ENCODE measurements at regions not wholly inside any gene's neighbourhood (a gene's known extent, or its start where the extent isn't known, plus 50 kb on each side); places are given as distances from the start of the nearest gene placed in this dataset.

DNA sequence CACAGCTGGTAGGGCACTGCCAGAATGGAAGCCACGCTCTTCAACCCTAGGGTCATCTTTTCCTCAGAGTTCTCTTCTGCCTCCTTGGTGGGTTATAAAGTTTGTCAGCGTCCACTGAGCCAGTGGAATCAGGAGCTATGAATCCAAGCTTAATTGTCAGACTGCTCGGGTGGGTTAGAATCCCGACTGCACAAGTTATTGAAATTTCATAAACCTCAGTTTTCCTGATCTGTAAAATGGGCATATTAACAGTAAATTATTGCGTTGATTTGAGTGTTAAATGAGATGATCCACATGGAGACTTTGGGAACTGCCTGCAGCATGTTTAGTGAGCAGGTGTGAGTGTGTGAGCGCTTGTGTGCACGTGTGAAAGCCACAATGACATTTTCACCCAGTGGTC lies 400.5 kb upstream of the CDH11 start:
- DNase-seq (ENCODE audit: low read depth in 2 of 2) = no peak

DNA sequence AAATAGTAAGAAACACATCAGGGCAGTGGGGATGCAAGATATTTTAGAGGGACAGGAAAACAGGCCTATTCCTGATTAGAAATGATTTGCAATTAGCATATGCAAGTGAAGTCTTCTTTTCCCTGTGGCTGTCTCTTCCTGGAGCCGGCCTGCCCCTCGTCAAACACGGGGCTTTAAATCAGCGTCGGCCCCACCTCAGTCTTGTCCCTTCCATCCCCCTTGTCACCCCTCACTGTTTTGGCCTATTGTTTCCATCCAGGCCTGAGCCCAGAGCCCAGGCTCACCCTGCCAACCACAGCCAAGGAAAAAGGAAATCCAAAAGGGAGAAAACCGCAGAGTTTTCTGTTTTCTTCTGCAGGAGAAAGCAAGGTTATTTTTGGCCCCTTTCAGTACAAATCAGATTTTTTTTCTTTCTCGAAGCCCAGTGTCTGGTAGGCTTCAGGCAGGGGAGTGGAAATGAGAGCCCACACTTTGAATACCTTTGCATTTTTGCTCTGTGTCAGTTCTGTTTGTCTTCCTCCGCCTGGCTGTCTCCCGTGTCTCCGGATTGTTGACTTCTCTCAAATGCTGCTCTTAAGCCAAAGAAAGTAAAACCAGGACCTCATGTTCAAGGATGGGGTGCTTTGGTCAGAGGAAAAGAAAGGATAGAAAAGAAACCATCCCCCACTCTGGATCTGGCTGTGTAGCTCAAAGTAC lies 399.9 kb upstream of the CDH11 start:
- DNase-seq (ENCODE audit: low read depth in 2 of 2) = no peak

DNA sequence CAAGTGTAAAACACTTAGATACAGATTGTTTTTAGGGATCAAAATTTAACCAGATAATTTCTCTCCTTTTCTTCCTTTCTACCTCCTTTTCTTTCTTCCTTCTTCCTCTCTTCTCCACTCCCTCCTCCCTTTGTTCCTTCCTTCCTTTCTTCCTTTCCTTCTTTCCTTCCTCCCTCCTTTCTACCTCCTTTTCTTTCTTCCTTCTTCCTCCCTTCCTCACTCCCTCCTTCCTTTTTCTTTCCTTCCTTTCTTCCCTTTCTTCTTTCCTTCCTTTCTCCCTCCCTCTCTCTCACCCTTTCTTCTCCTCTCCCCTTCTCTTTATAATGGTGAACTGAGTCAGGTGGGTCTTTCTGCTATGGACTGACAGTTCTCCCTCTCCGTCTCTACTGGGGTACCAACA lies 397.5 kb upstream of the CDH11 start:
- no peak for DNase-seq (ENCODE audit: low read depth in 2 of 2)

DNA sequence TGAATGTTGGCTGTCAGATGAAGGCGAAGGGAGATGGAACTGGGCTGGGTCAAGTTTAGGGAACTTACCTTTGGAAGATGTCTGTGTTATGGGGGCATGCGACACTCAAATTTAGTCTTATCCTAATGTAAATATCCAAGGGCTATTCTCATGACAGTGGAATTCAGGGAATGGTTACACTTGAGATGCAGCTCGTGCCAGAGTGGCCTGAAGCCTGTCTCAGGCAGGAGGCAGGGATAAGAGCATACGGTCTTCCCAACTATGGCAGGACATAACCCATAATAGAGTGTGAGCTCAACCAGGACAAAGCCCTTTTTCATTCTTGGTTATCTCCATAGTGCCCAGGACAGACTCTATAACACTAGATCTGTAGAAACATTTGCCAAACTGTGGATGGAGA lies 393.3 kb upstream of the CDH11 start:
- DNase-seq (ENCODE audit: low read depth in 2 of 2) = no peak

DNA sequence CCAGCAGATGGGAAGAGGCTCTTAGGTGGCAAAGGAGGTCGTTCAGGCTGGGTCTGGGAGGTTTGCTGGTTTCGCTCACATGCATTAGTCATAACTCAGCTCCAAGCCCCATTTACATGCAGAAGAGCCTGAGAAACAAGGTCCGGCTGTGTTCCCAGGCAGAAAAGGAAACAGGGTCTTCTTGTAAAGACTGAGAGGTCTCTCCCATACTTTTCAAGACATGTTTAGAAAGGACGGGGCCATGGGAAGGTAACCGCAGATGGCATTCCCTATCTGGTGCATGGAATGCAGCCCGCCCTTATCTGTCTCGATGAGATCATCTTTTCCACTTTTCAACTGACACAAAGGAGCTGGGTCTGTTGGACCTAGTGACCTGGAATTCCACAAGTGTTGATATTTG lies 389.0 kb upstream of the CDH11 start:
- DNase-seq (ENCODE audit: low read depth in 2 of 2) = no peak

DNA sequence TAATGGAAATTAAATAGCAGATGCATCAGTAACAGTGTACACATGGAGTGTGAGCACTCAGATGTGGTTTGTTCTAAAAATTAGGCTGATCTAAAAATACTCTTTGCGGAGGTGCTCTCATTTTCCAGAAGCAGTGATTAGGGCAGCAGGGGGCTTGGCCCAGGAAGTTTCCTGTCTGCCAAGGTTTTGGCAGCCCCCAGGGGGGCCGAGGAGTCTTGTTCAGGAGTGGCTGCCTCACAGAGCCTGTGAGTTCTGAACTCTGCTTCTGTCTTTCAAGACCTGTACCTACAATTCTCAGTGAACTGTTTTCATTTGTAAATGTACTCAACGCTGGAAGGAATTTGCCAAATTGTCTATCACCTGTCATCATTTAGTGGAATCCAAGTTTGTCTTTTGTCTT lies 388.4 kb upstream of the CDH11 start:
- no peak for DNase-seq (ENCODE audit: low read depth in 2 of 2)

DNA sequence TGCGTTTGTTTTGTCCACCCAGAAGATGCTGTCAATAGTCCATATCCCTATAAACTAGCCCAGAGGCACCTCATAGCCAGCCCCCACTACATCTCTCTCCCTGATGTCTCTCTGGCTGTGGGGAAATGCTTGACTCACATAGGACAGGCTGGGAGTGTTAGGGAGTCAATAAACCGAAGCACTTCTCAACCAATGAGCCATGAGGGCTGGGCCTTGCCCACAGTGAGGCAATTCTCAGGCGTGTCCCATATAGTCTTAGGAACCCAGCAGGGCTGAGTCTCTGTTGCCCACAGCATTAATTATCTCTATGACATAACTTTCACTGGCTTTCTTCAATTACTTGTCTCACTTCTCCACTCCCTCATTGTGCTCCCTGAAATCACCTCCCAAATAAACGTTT lies 387.3 kb upstream of the CDH11 start:
- no peak for DNase-seq (ENCODE audit: low read depth in 2 of 2)

DNA sequence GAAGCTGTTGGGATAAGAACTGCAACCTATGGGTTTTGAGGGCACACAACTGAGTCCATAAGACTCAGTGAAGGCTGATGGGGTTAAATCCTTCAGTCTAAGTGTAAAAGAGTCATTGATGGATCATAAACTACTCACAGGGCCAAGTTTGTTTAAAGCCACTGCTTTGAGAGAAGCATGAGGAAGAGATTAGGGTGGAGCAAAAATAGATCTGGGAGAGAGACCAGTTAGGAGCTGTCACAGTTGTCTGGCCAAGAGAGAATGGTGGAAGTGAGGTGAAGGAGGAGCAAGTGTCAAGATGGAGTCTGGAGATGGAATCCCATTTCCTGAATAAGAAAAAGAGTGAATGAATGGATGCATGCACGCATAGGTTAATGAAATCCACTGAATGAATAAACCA lies 379.1 kb upstream of the CDH11 start:
- no peak for DNase-seq (ENCODE audit: low read depth in 2 of 2)

DNA sequence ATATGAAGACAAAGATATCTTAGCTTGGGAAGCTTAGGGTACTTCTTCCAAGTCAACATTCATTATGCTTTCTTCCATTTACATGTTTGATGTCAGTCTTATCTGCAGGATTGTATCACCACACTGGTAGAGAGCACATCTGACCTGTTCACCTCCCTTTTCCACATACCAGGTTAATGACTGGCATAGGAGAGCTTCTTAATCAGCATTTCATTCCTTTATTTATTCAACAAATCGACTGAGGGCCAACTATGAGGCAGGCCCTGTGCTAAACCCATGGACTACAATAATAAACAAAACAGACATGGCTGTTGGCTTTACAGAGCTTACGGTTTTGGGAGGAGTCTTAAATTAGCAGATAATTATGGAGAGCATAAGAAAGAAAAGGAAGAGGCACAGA lies 378.1 kb upstream of the CDH11 start:
- DNase-seq (ENCODE audit: low read depth in 2 of 2) = no peak

DNA sequence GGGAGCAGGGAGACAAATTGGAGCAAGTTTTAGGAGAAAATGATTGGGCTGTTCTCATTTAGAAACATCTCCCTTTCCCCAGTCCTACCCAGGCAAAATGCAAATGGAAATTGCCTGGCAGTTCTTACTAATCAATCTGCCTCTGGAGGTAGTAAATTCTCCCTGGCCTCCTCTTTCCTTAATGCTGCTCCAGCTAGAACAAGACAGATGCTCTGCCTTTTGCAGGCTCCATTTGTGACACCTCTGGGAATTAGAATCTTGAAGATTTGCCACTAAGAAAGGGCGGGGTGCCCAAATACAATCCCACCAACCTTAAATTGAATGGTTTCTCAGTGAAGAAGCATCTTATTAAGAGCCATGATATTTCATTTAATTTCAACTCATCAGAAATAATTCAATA lies 377.7 kb upstream of the CDH11 start:
- DNase-seq (ENCODE audit: low read depth in 2 of 2) = no peak

DNA sequence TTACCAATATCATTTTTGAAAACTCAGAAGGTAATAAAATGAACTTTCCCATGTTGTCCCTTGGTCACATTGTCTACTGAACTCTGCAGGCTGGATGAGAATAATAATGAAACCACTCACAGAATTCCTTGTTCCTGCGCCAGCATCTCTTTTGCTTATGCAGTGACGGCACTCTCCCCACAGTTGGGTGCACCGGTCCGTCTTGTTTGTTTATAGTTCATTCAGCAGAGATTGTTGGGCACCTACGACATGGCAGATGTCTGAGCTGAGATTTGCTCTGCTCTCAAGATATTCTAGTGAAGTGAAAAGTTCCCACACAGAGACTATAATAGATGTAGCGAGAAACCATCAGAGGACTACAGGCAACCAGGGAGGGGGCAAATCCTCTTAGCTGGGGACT lies 375.7 kb upstream of the CDH11 start:
- DNase-seq (ENCODE audit: low read depth in 2 of 2) = no peak

DNA sequence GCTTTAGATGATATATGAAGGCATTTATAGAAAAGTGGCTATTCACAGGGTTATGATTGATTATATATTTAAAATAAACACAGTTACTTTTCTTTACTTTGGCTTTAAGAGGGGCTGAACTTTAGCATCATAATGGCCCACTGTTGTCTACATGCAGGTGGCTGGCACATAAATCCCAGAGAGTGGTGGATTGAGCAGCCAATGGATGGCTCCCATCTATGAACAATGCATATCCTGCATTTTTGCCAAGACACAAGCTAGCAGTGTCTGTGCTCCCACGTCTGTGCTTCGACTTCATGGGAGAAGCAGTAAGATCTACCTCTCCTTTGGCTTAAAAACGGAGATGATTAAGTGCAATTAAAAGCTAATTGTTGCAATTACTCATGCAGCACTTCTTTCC lies 373.2 kb upstream of the CDH11 start:
- no peak for DNase-seq (ENCODE audit: low read depth in 2 of 2)

DNA sequence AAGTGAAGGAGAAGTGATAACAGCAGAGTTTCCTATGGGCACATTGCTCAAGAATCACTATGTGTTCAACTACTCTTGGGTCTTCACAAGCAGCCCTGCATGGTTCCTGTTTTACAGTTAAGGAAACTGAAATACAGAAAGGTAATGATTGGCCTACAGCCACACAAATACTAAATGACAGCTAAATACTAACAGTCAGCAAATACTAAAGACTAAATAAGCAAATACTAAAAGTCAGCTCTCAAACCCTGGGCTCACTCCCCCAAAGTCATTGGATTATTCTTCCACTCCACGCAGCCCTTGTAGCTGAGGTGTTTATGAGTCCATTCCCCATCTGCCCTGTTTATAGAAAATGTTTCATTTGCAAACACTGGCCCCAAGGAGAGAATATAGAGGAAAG lies 372.7 kb upstream of the CDH11 start:
- no peak for DNase-seq (ENCODE audit: low read depth in 2 of 2)

DNA sequence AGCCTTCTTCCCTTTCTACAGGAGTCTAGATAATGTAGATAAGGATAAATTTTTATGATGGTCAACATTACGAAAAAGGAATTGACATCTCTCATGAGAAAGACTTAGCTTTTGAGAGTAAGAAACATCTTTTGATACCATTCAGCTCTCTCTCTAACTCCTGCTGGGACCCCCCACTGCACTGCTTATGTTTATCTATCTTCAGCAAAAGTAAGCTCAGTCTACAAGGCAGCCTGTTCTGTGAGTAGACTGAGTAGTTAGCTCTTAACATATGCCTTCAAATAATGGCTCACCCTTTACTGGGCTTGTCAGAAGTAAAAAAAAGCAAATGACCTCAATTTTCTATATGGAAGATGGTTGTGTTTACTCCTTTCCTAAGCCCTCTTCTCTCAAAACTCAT lies 372.2 kb upstream of the CDH11 start:
- DNase-seq (ENCODE audit: low read depth in 2 of 2) = no peak

DNA sequence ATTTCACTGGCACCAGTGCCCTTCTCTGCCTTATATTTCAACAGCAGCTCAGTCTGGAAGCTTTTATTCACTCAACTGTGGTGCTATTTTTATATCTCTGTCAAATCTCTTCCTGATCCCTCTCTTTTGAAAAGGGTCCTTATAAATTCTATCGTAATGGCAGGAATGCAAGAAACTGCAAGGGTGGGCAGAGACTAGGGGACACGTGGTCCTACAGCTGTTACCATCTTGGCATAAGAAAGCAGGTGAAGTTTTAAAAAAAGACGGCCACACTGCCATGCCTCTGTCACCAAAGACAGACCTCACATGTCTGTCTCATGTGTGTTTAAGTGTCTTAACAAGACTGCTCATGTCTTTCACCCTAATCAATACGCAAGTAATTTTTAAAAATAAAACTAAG lies 368.4 kb upstream of the CDH11 start:
- no peak for DNase-seq (ENCODE audit: low read depth in 2 of 2)

DNA sequence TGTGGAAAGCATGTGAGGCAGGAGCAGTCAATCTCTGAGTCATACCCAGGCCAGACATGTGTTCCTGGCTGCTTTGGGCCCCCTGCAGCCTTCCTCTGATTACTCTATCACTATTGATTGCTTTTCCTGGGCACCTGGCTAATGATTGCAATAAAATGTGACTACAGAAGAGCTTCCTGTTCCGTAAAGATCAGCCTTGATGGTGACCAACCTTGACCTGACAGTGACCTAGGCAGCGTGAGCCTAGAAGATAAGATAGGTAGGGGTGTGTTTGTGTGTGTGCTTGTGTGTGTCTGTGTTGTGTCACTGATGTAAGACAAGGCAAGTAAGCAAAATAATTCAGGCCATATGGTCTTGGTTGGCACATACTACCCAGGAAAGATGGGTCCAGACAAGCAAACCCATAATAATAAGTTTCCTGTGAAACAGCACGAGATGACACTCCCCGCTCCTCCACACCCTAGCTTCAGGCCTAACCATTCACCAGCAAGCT lies 367.7 kb upstream of the CDH11 start:
- DNase-seq (ENCODE audit: low read depth in 2 of 2) = no peak

DNA sequence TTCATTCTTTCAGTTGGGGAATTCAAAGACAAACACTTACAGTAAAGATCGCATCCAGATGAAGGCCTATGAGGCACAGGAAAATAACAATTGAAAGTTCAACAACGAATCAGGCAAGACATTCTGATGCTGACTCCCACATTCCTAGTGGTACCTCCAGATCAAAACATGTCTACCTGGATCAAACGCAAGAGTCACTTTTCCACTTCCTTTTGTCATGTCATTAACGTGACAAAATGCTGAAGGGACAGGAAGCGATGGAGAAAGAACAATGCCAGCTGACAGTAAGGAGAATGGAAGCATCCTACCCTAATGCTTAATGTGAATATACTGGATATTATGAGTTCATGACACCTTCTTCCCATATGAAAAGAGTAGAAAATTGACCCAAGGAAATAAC lies 365.4 kb upstream of the CDH11 start:
- DNase-seq (ENCODE audit: low read depth in 2 of 2) = no peak

DNA sequence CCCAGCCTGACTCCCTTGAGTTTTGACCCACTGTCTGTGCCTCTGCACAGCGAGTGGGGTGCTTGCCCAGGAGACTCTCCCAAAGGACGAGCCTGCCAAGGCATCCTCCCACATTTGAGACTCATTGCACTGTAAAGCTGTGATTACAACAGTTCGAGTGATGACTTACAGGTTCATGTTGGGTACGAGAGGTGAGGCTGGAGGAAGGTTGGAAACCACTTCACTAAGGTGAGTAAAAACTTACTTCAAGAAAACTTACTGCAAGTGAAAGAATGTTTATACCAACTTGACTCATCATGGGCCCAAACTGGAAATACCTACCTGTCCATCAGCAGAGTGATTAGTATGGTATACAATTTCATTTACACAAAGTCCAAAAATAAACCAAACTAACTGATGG lies 360.1 kb upstream of the CDH11 start:
- DNase-seq (ENCODE audit: low read depth in 2 of 2) = no peak

DNA sequence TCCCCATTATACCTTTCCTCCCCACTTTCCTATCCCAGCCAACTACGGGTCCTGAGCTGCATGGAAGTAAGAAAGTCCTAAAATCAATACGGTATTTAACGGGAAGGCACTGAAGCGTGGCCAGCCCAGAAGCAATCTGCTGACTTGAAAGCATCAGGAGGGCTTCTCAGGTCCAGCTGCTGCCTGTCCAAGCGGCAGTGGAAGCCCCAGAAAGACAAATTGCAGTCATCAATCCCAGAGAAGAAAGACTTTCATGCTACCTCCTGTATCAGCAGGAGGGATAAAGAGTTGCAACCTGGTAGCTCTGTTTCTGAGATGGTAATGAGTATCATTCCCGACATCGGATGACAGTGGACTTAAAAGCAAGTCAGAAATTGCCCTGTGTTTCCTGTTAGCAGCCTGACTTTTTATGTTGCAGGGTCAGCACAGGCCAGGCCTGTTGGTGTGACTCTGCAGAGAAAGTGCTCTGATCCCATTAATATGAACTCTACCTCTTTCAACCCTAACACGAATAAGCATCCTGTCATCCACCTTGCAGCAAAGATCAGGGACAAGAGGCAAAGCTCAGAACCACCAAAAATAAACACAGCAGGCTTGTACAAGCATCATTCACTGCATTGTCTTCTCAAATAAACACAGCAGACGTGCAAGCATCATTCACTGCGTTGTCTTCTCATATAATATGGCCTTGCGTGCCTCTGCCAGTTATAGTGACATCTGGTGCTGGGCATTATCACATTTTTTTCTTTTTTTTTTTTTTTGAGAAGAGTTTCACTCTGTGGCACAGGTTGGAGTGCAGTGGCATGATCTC lies 358.6 kb upstream of the CDH11 start:
- DNase-seq (ENCODE audit: low read depth in 2 of 2) = no peak

DNA sequence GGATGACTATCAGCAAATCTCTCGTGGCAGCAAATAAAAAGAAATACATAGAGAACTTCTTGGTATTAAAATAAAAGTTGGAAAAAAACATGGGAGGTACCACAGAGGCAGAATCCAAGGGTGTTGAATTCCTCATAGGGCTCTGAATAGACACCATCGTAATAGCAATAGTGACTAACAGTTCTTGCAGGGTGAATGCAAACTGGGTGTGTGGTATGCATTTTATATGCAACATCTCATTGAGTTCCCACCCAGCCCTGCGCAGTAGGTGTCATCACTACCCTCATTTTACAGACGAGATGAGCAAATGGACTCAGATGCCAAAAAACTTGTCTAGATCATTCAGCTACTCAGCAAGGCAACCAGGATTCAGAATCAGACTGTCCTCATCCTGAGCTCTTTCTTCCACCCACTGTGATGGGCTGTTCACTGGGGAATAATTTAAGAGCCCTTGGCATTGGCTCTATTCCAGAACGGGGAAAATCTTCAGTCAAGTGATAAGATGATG lies 354.6 kb upstream of the CDH11 start:
- DNase-seq (ENCODE audit: low read depth in 2 of 2) = no peak

DNA sequence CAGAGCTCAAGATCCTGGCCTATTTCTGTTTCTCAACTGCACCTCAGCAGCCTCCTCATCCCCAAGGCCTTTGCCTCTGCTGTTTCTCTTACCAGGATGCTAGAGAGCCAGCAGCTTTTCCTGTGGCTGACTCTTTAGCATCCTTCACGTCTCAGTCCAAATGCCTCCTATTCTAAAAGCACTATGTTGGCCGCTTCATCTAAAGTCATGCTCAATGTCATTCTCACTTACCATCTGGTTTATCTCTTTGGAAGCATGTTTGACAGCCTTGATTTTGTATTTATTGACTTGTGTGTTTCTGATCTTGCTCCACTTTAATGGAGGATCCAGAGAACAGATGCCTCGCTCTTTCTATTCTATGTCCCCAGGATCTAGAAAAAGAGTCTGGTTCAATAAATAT lies 351.8 kb upstream of the CDH11 start:
- no peak for DNase-seq (ENCODE audit: low read depth in 2 of 2)

DNA sequence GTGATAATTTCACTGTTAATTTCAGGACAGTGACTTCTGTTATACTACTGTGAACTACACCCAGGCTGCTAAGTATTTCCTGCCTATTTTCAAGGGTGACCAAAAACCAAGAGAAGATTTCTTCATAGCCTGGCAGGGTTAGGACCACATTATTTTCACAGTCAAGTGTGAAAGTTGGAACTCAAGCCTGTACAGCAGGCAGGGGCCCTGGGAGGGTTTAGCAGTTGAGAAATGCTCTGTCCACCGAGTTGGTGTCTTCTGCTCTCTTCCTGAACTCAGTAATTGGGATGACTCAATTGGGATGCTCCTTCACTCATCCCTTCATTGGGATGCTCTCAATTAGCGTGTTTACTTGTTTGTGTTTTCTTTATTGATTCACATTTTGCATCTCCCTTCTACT lies 347.3 kb upstream of the CDH11 start:
- DNase-seq (ENCODE audit: low read depth in 2 of 2) = no peak

DNA sequence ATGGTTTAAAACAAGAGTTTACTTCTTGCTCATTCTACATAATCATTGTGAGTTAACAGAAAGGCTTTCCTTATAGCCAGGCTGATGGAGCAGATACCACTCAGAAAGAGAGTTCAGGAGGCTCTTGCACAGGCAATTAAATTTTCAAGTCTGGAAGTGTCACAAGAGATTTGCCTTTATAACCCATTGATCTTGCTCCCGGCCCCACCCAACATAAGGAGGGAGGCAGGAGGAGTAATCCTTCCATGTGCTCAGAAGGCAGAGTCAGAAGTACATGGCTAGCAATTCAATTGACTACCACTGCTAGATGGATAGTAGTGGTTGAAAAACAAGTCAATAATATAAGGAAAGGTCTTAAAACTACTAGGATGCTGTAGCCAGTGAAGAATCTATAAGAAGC lies 346.3 kb upstream of the CDH11 start:
- no peak for DNase-seq (ENCODE audit: low read depth in 2 of 2)
